ENCODE measurements at regions not wholly inside any gene's neighbourhood (a gene's known extent, or its start where the extent isn't known, plus 50 kb on each side); places are given as distances from the start of the nearest gene placed in this dataset.

- no peak for TF ChIP-seq CTCF (IDR thresholded peaks at IDR 0.05; ENCODE audit: unreplicated experiment in 3 of 3)
- H3K36me3 Mint-ChIP-seq (ENCODE audit: low read depth) = no peaks in the 10 kb centered on the region
- no peaks in the 10 kb centered on the region for H3K9me3 Mint-ChIP-seq
Observed at GRCh38 chr6:87900160-87900698, 147.4 kb upstream of the SPACA1 start.

GRCh38 chr6:87899499-87900147 lies 148.0 kb upstream of the SPACA1 start:
- H3K27me3 Mint-ChIP-seq (ENCODE audit: low read depth) = peaks cover 5% of the 10 kb centered on the region
- no peaks in the 10 kb centered on the region for H3K9me3 Mint-ChIP-seq
- H3K4me1 Mint-ChIP-seq = peaks cover 43% of the 10 kb centered on the region
- no peaks in the 10 kb centered on the region for H3K36me3 Mint-ChIP-seq (ENCODE audit: low read depth)
- no peak for TF ChIP-seq CTCF (IDR thresholded peaks at IDR 0.05; ENCODE audit: unreplicated experiment in 3 of 3)
- H3K27ac Mint-ChIP-seq = no peak overlapping the region
- H3K4me3 Mint-ChIP-seq = no peak overlapping the region

More at GRCh38 chr6:87900160-87900698, 147.4 kb upstream of the SPACA1 start:
- no peak overlapping the region for H3K27ac Mint-ChIP-seq
- H3K4me1 Mint-ChIP-seq = peaks cover 49% of the 10 kb centered on the region
- no peak overlapping the region for H3K4me3 Mint-ChIP-seq
- peaks cover 5% of the 10 kb centered on the region for H3K27me3 Mint-ChIP-seq (ENCODE audit: low read depth)

DNA sequence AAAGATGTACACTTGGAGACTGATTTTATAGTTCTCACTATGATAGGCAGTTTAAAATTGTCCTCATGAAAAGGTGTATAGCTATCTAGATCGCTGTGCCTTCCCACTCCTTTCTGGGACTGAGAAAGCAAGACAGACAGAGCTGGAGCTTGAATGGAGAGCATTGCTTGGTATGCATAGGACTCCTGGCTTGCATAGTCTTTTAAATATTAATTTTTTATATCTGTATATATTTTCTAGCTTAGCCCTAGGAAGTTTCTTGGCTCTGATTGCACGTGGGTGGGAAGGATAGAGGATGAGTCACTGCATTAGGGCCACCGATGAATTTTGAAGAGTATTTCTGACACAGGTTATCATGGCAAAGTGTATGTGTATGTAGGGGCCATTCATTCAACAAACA lies 150.0 kb upstream of the SPACA1 start:
- no peaks in the 10 kb centered on the region for H3K9me3 Mint-ChIP-seq
- H3K27ac Mint-ChIP-seq = peak overlapping the region in 2 of 3 experiments; percentile 35 to 77
- H3K4me1 Mint-ChIP-seq = peaks cover 27% of the 10 kb centered on the region
- H3K4me3 Mint-ChIP-seq = no peak overlapping the region
- peaks cover 5% of the 10 kb centered on the region for H3K27me3 Mint-ChIP-seq (ENCODE audit: low read depth)
- TF ChIP-seq CTCF (IDR thresholded peaks at IDR 0.05; ENCODE audit: unreplicated experiment in 3 of 3) = no peak
- no peaks in the 10 kb centered on the region for H3K36me3 Mint-ChIP-seq (ENCODE audit: low read depth)

DNA sequence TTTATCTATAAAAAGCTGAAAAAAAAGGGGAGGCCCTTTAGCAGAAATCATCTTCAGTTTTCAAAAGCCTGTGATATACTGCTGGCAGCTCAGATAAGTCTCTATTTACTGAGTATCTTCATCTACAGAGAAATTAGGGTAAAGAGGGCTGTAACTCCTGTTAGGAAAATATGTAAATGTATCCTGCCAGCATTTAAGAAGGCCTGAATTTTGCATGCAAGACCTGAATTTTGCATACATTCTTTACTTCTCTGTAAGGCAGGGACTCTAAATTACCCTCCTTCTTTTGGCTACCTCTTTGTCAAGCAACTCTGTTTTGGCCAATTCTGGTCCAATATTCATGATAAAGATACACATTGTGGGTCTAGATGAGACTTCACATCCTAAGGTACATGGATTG lies 150.6 kb upstream of the SPACA1 start:
- Mint-ChIP-seq H3K4me1 (peaks cover 27% of the 10 kb centered on the region), H3K27ac (peak overlapping the region in 2 of 3 experiments; percentile 35 to 46), H3K27me3 (ENCODE audit: low read depth) (peaks cover 5% of the 10 kb centered on the region)

DNA sequence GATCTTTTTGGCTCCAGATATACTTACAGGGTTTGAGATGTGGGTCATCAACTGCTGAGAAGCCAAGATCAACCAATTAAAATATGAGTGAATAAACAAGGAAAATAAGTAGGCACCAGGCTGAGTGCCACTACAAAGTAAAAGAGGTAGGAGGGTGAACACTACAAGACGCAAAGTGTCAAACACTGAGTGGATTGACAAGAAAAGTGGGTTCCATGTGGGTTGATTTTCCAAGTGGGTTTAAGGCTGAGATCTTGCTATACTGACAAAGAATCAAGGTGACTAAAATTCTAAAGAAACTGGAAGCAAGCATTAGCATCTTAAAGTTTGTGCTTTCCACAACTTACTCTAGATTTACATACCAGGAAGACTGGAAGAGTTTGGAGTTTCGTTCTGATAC lies 160.4 kb upstream of the SPACA1 start:
- Mint-ChIP-seq H3K27ac (no peak overlapping the region), H3K4me1 (peaks cover 16% of the 10 kb centered on the region), H3K27me3 (ENCODE audit: low read depth) (peaks cover 4% of the 10 kb centered on the region), H3K4me3 (no peak overlapping the region), H3K36me3 (ENCODE audit: low read depth) (no peaks in the 10 kb centered on the region), H3K9me3 (peaks cover under 1% of the 10 kb centered on the region)
- TF ChIP-seq CTCF (IDR thresholded peaks at IDR 0.05; ENCODE audit: unreplicated experiment in 3 of 3) = no peak

More for the DNA sequence above, 150.6 kb upstream of the SPACA1 start:
- TF ChIP-seq CTCF (IDR thresholded peaks at IDR 0.05; ENCODE audit: unreplicated experiment in 3 of 3) = no peak
- H3K4me3 Mint-ChIP-seq = no peak overlapping the region
- no peaks in the 10 kb centered on the region for H3K36me3 Mint-ChIP-seq (ENCODE audit: low read depth)
- H3K9me3 Mint-ChIP-seq = no peaks in the 10 kb centered on the region

DNA sequence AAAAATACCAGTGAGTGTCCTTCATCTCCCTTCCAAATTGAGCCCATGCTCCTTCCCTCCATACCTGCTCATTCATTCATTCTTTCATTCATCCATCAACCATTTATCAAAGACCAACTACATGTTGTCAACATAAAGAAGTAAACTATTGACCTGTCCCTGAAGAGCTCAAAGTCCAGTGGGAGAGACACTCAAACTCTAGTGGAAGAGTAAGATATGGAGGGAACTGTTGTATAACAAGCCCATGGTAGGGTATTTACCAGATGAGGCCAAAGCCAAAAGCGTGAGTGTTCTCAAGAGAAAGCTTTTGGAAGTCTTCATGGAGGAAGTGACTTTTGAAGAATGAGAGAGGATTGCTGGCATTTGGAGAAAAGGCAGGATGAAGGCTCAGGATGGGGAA lies 163.4 kb upstream of the SPACA1 start:
- Mint-ChIP-seq H3K36me3 (ENCODE audit: low read depth) (no peaks in the 10 kb centered on the region), H3K4me1 (peaks cover 10% of the 10 kb centered on the region)

More for the DNA sequence above, 163.4 kb upstream of the SPACA1 start:
- peaks cover 4% of the 10 kb centered on the region for H3K9me3 Mint-ChIP-seq
- no peak overlapping the region for H3K27ac Mint-ChIP-seq
- no peak overlapping the region for H3K4me3 Mint-ChIP-seq
- no peak for TF ChIP-seq CTCF (IDR thresholded peaks at IDR 0.05; ENCODE audit: unreplicated experiment in 3 of 3)
- peaks cover 4% of the 10 kb centered on the region for H3K27me3 Mint-ChIP-seq (ENCODE audit: low read depth)
